ENCODE measurements at regions not wholly inside any gene's neighbourhood (a gene's known extent, or its start where the extent isn't known, plus 50 kb on each side); places are given as distances from the start of the nearest gene placed in this dataset.

DNA sequence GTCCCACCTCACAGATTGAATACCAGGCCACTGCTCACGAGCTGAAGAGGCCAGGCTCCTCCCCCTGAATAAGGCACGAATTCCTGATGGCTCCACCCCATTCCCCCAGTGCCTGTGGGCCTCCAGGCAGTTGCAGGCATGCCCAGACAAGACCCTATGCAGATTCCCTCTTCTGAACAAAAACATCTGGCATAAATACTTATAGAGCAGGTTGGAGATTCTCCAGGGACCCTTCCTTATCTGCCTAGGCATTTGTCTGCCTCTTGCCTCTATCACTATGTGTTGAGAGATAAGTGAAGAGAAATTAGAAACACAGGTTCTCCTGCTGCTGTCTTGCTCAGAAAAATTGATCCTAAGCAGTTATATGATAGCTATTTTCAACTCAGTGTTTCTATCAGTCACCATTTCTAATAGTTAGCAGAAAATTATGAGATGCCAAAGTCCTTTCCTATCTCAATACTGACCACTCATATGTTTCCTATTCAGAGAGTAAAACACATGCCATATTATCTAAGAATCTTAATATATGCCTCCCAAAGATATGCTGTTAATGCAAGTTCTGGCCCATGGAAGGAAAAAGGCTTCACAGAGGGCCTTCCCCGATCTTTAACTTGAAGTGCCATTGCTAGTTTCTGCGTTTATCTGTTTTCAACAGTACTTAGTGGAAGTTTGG lies 364.0 kb downstream of the KCTD12 start:
- TF ChIP-seq, protein P1, sequence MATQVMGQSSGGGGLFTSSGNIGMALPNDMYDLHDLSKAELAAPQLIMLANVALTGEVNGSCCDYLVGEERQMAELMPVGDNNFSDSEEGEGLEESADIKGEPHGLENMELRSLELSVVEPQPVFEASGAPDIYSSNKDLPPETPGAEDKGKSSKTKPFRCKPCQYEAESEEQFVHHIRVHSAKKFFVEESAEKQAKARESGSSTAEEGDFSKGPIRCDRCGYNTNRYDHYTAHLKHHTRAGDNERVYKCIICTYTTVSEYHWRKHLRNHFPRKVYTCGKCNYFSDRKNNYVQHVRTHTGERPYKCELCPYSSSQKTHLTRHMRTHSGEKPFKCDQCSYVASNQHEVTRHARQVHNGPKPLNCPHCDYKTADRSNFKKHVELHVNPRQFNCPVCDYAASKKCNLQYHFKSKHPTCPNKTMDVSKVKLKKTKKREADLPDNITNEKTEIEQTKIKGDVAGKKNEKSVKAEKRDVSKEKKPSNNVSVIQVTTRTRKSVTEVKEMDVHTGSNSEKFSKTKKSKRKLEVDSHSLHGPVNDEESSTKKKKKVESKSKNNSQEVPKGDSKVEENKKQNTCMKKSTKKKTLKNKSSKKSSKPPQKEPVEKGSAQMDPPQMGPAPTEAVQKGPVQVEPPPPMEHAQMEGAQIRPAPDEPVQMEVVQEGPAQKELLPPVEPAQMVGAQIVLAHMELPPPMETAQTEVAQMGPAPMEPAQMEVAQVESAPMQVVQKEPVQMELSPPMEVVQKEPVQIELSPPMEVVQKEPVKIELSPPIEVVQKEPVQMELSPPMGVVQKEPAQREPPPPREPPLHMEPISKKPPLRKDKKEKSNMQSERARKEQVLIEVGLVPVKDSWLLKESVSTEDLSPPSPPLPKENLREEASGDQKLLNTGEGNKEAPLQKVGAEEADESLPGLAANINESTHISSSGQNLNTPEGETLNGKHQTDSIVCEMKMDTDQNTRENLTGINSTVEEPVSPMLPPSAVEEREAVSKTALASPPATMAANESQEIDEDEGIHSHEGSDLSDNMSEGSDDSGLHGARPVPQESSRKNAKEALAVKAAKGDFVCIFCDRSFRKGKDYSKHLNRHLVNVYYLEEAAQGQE (IDR thresholded peaks at IDR 0.05; ENCODE audit: insufficient replicate concordance, low read depth) = no peak
- no peak for DNase-seq (ENCODE audit: low read depth in 1 of 2, low spot score in 1 of 2)
- Histone ChIP-seq H3K27ac (replicated peaks) (no peak overlapping the region), H3K27me3 (ENCODE audit: insufficient read depth, poor library complexity, severe bottlenecking) (peaks cover 4% of the 10 kb centered on the region), H3K4me3 (replicated peaks; ENCODE audit: insufficient read depth, low read length) (no peak overlapping the region)

DNA sequence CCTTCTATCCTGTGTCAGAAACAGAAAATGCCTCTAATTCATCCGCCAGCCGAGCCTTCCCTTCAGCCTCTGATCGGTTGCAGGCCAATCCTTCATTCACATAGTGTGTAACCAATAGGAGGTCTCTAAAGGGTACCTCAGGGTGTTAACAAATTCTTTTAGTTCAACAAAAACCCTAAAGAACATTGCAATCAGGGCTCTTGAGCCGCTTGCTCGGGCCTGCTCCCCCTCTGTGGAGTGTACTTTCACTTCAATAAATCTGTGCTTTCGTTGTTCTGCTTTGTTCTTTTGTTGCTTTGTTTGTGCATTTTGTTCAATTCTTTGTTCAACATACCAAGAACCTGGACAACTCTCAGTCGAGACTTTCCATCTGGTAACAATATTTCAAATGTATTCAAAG lies 366.5 kb downstream of the KCTD12 start:
- no peak for TF ChIP-seq GABPA (IDR thresholded peaks at IDR 0.05; ENCODE audit: low read depth)
- TF ChIP-seq POLR2AphosphoS5 (IDR thresholded peaks at IDR 0.05; ENCODE audit: low read depth) = no peak
- TF ChIP-seq SPI1 (IDR thresholded peaks at IDR 0.05; ENCODE audit: borderline replicate concordance, low read depth) = no peak
- TF ChIP-seq, protein P1 (IDR thresholded peaks at IDR 0.05; ENCODE audit: insufficient replicate concordance, low read depth) = no peak
- TF ChIP-seq, protein P2, sequence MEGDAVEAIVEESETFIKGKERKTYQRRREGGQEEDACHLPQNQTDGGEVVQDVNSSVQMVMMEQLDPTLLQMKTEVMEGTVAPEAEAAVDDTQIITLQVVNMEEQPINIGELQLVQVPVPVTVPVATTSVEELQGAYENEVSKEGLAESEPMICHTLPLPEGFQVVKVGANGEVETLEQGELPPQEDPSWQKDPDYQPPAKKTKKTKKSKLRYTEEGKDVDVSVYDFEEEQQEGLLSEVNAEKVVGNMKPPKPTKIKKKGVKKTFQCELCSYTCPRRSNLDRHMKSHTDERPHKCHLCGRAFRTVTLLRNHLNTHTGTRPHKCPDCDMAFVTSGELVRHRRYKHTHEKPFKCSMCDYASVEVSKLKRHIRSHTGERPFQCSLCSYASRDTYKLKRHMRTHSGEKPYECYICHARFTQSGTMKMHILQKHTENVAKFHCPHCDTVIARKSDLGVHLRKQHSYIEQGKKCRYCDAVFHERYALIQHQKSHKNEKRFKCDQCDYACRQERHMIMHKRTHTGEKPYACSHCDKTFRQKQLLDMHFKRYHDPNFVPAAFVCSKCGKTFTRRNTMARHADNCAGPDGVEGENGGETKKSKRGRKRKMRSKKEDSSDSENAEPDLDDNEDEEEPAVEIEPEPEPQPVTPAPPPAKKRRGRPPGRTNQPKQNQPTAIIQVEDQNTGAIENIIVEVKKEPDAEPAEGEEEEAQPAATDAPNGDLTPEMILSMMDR (IDR thresholded peaks at IDR 0.05; ENCODE audit: insufficient read depth, low read length) = no peak
- DNase-seq (ENCODE audit: low read depth in 1 of 2, low spot score in 1 of 2) = no peak
- H3K27me3 ChIP-seq (ENCODE audit: insufficient read depth, poor library complexity, severe bottlenecking) = peaks cover 4% of the 10 kb centered on the region
- H3K4me3 ChIP-seq (replicated peaks; ENCODE audit: insufficient read depth, low read length) = no peak overlapping the region
- no peak overlapping the region for H3K27ac ChIP-seq (replicated peaks)

DNA sequence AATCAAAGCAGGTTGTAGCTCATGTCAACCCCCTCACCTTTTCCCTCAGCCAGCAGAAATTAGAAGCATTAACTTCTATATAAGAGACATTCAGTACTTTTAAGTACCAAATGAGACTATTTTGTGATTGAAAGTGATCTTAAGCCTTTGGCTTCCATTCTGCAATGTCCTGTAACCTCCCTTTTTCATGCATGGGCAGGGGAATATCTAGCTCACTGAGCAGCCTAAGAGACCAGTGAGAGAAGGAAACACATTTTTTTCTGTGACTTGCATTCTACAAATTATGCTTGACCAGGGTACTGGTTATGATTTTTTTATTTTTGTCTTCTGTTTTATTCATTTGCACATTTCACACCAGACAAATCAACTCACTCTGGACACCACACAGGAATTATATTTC lies 369.6 kb downstream of the KCTD12 start:
- TF ChIP-seq SPI1 (IDR thresholded peaks at IDR 0.05; ENCODE audit: borderline replicate concordance, low read depth) (no peak), POLR2AphosphoS5 (IDR thresholded peaks at IDR 0.05; ENCODE audit: low read depth) (no peak), GABPA (IDR thresholded peaks at IDR 0.05; ENCODE audit: low read depth) (no peak)
- TF ChIP-seq, protein P2 (IDR thresholded peaks at IDR 0.05; ENCODE audit: insufficient read depth, low read length) = no peak
- TF ChIP-seq, protein P1 (IDR thresholded peaks at IDR 0.05; ENCODE audit: insufficient replicate concordance, low read depth) = no peak
- H3K4me3 ChIP-seq (replicated peaks; ENCODE audit: insufficient read depth, low read length) = no peak overlapping the region
- no peak for DNase-seq (ENCODE audit: low read depth in 1 of 2, low spot score in 1 of 2)
- peaks cover 4% of the 10 kb centered on the region for H3K27me3 ChIP-seq (ENCODE audit: insufficient read depth, poor library complexity, severe bottlenecking)
- H3K27ac ChIP-seq (replicated peaks) = no peak overlapping the region
